Right lobe of liver (tissue), 4 donors: ENCODE measurements at regions not wholly inside any gene's neighbourhood (a gene's known extent, or its start where the extent isn't known, plus 50 kb on each side); places are given as distances from the start of the nearest gene placed in this dataset.

Experiments
- POLR2A ChIP-seq: fragments of 450-650 bp; IDR thresholded peaks from one replicate; pipeline ENCODE4 v1.6.1; 2017; ENCODE audit warnings: antibody characterized with exemption, mild to moderate bottlenecking
- TF ChIP-seq, protein P1 (sequence below), 4 donors: fragments of 200-600 bp in 3 of 4; fragments of 450-650 bp in 1 of 4; IDR thresholded peaks; one replicate each; pipeline versions ENCODE4 v1.5.1 to v1.8.0; 2016 to 2022; ENCODE audit warnings: antibody characterized with exemption in 4 of 4, mild to moderate bottlenecking in 2 of 4
- donor health status: DM: no; HTN: no; CAD: no.
- donor health status: DM: no; HTN: no; CAD: no.
- donor health status: DM: no; HTN: yes; CAD: no.

DNA sequence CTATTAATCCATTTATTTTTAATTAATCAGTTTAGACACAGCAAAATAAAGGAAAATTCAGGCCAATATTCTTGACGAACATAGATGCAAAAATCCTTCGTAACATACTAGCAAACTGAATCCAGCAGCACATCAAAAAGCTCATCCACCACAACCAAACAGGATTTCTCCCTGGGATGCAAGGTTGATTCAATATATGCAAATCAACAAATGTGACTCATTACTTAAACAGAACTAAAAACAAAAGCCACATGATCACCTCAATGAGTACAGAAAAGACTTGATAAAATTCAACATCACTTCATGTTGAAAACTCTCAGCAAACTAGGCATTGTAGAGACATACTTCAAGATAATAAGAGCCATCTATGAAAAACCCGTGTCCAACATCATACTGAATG, 364.1 kb upstream of the THBS1 start:
- TF ChIP-seq, protein P1, sequence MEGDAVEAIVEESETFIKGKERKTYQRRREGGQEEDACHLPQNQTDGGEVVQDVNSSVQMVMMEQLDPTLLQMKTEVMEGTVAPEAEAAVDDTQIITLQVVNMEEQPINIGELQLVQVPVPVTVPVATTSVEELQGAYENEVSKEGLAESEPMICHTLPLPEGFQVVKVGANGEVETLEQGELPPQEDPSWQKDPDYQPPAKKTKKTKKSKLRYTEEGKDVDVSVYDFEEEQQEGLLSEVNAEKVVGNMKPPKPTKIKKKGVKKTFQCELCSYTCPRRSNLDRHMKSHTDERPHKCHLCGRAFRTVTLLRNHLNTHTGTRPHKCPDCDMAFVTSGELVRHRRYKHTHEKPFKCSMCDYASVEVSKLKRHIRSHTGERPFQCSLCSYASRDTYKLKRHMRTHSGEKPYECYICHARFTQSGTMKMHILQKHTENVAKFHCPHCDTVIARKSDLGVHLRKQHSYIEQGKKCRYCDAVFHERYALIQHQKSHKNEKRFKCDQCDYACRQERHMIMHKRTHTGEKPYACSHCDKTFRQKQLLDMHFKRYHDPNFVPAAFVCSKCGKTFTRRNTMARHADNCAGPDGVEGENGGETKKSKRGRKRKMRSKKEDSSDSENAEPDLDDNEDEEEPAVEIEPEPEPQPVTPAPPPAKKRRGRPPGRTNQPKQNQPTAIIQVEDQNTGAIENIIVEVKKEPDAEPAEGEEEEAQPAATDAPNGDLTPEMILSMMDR (IDR thresholded peaks at IDR 0.05): no peak
- TF ChIP-seq POLR2A: no peak
